Body of pancreas (tissue), 4 donors: ENCODE measurements at regions not wholly inside any gene's neighbourhood (a gene's known extent, or its start where the extent isn't known, plus 50 kb on each side); places are given as distances from the start of the nearest gene placed in this dataset.

Source experiments
- CTCF ChIP-seq, 7 experiments: fragments of 450-650 bp in 4 of 7; fragments of 200-600 bp in 3 of 7; sonication (generic) in 3 of 7; IDR thresholded peaks; one replicate each; pipeline ENCODE4 v1.5.1; 2016 to 2019; ENCODE audit warnings: antibody characterized with exemption in 7 of 7
- POLR2A ChIP-seq, 3 donors: fragments of 450-650 bp; IDR thresholded peaks; one replicate each; pipeline ENCODE4 v1.6.1; 2016; ENCODE audit warnings: antibody characterized with exemption in 3 of 3, mild to moderate bottlenecking in 2 of 3

GRCh38 chr13:88384542-88384941, 713.4 kb downstream of the SLITRK5 start:
- no peak for TF ChIP-seq CTCF (IDR thresholded peaks at IDR 0.05)
- TF ChIP-seq POLR2A (IDR thresholded peaks at IDR 0.05) = no peak
